NB4 (cell line): ENCODE measurements at regions not wholly inside any gene's neighbourhood (a gene's known extent, or its start where the extent isn't known, plus 50 kb on each side); places are given as distances from the start of the nearest gene placed in this dataset.

ENCODE experiments used
- CTCF ChIP-seq: IDR thresholded peaks from one replicate; pipeline ENCODE4 v1.5.1; 2012; ENCODE audit warnings: low read depth, low read length
- MAX ChIP-seq: IDR thresholded peaks from 2 replicates; pipeline ENCODE4 v1.6.1; 2011; ENCODE audit warnings: low read depth, low read length
- MYC ChIP-seq: IDR thresholded peaks from 2 replicates; pipeline ENCODE4 v1.6.1; 2011; ENCODE audit warnings: low read depth, low read length
- POLR2A ChIP-seq: IDR thresholded peaks from 2 replicates; pipeline ENCODE4 v1.6.1; 2011; ENCODE audit warnings: mild to moderate bottlenecking; ENCODE audit not compliant: insufficient read length; ENCODE audit errors: extremely low read depth

- no peak for TF ChIP-seq POLR2A
- no peak for TF ChIP-seq CTCF
- TF ChIP-seq MYC = no peak
- TF ChIP-seq MAX = no peak
Measured at GRCh38 chr2:189300916-189301315, 121.4 kb upstream of the COL5A2 start.
